ENCODE measurements at regions not wholly inside any gene's neighbourhood (a gene's known extent, or its start where the extent isn't known, plus 50 kb on each side); places are given as distances from the start of the nearest gene placed in this dataset.

GRCh38 chr13:79782541-79783205 is 301.7 kb downstream of the NDFIP2 start:
- H3K4me1 ChIP-seq (ENCODE audit: insufficient read depth, low read length) = peaks cover 27% of the 10 kb centered on the region
- no peak overlapping the region for H3K4me3 ChIP-seq (ENCODE audit: insufficient read depth, low read length)
- no peak overlapping the region for H3K4me2 ChIP-seq (ENCODE audit: insufficient read depth, low read length)
- H2AFZ ChIP-seq (ENCODE audit: low read length) = peak overlapping the region; percentile 1
- H3K27me3 ChIP-seq (ENCODE audit: insufficient read depth, low read length) = no peaks in the 10 kb centered on the region
- H3K9me3 ChIP-seq (ENCODE audit: low read depth, low read length) = no peaks in the 10 kb centered on the region
- no peak for TF ChIP-seq CTCF (IDR thresholded peaks at IDR 0.05; ENCODE audit: extremely low read depth, low read depth, low read length)
- no peaks in the 10 kb centered on the region for H4K20me1 ChIP-seq (ENCODE audit: insufficient read depth, low read length)
- DNase-seq (ENCODE audit: insufficient read length, low spot score, missing footprints) = peak; percentile 48
- H3K36me3 ChIP-seq (ENCODE audit: insufficient read depth, low read length) = no peaks in the 10 kb centered on the region
- no peaks in the 10 kb centered on the region for H3K79me2 ChIP-seq (ENCODE audit: insufficient read depth, low read length)
- H3K27ac ChIP-seq (ENCODE audit: low read depth, low read length) = peak overlapping the region; percentile 14

GRCh38 chr13:79781829-79782540 is 301.0 kb downstream of the NDFIP2 start:
- no peaks in the 10 kb centered on the region for H4K20me1 ChIP-seq (ENCODE audit: insufficient read depth, low read length)
- H3K36me3 ChIP-seq (ENCODE audit: insufficient read depth, low read length) = no peaks in the 10 kb centered on the region
- DNase-seq (ENCODE audit: insufficient read length, low spot score, missing footprints) = no peak
- H3K4me3 ChIP-seq (ENCODE audit: insufficient read depth, low read length) = no peak overlapping the region
- H3K4me2 ChIP-seq (ENCODE audit: insufficient read depth, low read length) = no peak overlapping the region
- H3K79me2 ChIP-seq (ENCODE audit: insufficient read depth, low read length) = no peaks in the 10 kb centered on the region
- H3K9me3 ChIP-seq (ENCODE audit: low read depth, low read length) = no peaks in the 10 kb centered on the region
- peaks cover 27% of the 10 kb centered on the region for H3K4me1 ChIP-seq (ENCODE audit: insufficient read depth, low read length)
- TF ChIP-seq CTCF (IDR thresholded peaks at IDR 0.05; ENCODE audit: extremely low read depth, low read depth, low read length) = no peak
- no peaks in the 10 kb centered on the region for H3K27me3 ChIP-seq (ENCODE audit: insufficient read depth, low read length)
- no peak overlapping the region for H3K27ac ChIP-seq (ENCODE audit: low read depth, low read length)
- H2AFZ ChIP-seq (ENCODE audit: low read length) = no peak overlapping the region

- Histone ChIP-seq H3K27me3 (ENCODE audit: insufficient read depth, low read length) (no peaks in the 10 kb centered on the region), H3K9me3 (ENCODE audit: low read depth, low read length) (no peaks in the 10 kb centered on the region), H4K20me1 (ENCODE audit: insufficient read depth, low read length) (no peaks in the 10 kb centered on the region), H3K4me3 (ENCODE audit: insufficient read depth, low read length) (peak overlapping the region; percentile 62), H2AFZ (ENCODE audit: low read length) (peak overlapping the region; percentile 79), H3K4me1 (ENCODE audit: insufficient read depth, low read length) (peaks cover 37% of the 10 kb centered on the region), H3K36me3 (ENCODE audit: insufficient read depth, low read length) (no peaks in the 10 kb centered on the region), H3K27ac (ENCODE audit: low read depth, low read length) (peak overlapping the region; percentile 74), H3K4me2 (ENCODE audit: insufficient read depth, low read length) (peak overlapping the region; percentile 85), H3K79me2 (ENCODE audit: insufficient read depth, low read length) (no peaks in the 10 kb centered on the region)
- TF ChIP-seq CTCF (IDR thresholded peaks at IDR 0.05; ENCODE audit: extremely low read depth, low read depth, low read length) = no peak
- peak; percentile 55 for DNase-seq (ENCODE audit: insufficient read length, low spot score, missing footprints)
Measured at GRCh38 chr13:79780240-79780639, 299.3 kb downstream of the NDFIP2 start.

GRCh38 chr13:79779761-79780160 is 298.8 kb downstream of the NDFIP2 start:
- Histone ChIP-seq H3K4me2 (ENCODE audit: insufficient read depth, low read length) (peak overlapping the region; percentile 85), H3K9me3 (ENCODE audit: low read depth, low read length) (no peaks in the 10 kb centered on the region), H3K4me3 (ENCODE audit: insufficient read depth, low read length) (peak overlapping the region; percentile 62), H2AFZ (ENCODE audit: low read length) (peak overlapping the region; percentile 79), H3K4me1 (ENCODE audit: insufficient read depth, low read length) (peaks cover 37% of the 10 kb centered on the region), H3K27ac (ENCODE audit: low read depth, low read length) (peak overlapping the region; percentile 74), H3K27me3 (ENCODE audit: insufficient read depth, low read length) (no peaks in the 10 kb centered on the region), H4K20me1 (ENCODE audit: insufficient read depth, low read length) (no peaks in the 10 kb centered on the region), H3K79me2 (ENCODE audit: insufficient read depth, low read length) (no peaks in the 10 kb centered on the region), H3K36me3 (ENCODE audit: insufficient read depth, low read length) (no peaks in the 10 kb centered on the region)
- no peak for DNase-seq (ENCODE audit: insufficient read length, low spot score, missing footprints)
- TF ChIP-seq CTCF (IDR thresholded peaks at IDR 0.05; ENCODE audit: extremely low read depth, low read depth, low read length) = no peak
